A673 (cell line): ENCODE measurements at regions not wholly inside any gene's neighbourhood (a gene's known extent, or its start where the extent isn't known, plus 50 kb on each side); places are given as distances from the start of the nearest gene placed in this dataset.

Experiments used
- EZH2 ChIP-seq: fragments of 200-600 bp; sonication (generic); IDR thresholded peaks from 2 replicates; pipeline ENCODE4 v1.6.1; 2017; ENCODE audit warnings: borderline replicate concordance, low read depth, mild to moderate bottlenecking, mixed read lengths, antibody characterized with exemption, low read length; ENCODE audit not compliant: poor library complexity, severe bottlenecking
- TF ChIP-seq, protein P1 (sequence below): fragments of 300-800, 200-600 bp; sonication (generic); conservative IDR thresholded peaks from 2 replicates; pipeline ENCODE4 v1.5.1; 2017; ENCODE audit warnings: low read depth, mild to moderate bottlenecking, antibody characterized with exemption, low read length, moderate library complexity, mixed read lengths

DNA sequence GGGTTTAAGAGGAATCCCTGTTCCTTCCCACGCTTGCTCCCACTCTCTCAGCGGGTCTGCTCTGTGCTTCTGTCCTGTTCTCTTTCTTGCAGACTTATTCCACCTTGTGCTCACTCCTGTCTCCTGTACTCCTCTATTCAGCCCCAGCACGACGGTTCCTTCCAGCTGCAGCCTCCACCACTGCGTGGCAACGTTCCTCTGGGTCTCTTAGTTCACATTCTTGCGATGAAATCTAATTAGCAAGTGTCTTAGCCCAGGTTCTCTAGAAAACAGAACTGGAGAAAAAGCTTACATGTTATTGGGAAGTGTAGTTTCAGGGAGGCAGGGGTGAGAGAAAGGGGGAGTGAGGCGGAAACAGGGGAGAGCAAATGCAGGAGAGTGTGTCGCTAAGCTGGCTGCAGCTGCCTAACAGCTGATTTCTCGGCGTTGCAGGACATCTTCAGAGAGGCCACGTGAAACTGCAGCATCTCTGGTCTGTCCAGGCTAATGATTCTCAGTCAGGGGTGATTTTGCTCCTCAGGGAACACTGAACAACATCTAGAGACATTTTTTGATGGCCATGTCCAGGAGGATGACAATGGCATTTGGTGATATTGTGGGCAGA lies 213.2 kb upstream of the NLRP1 start:
- TF ChIP-seq, protein P1, sequence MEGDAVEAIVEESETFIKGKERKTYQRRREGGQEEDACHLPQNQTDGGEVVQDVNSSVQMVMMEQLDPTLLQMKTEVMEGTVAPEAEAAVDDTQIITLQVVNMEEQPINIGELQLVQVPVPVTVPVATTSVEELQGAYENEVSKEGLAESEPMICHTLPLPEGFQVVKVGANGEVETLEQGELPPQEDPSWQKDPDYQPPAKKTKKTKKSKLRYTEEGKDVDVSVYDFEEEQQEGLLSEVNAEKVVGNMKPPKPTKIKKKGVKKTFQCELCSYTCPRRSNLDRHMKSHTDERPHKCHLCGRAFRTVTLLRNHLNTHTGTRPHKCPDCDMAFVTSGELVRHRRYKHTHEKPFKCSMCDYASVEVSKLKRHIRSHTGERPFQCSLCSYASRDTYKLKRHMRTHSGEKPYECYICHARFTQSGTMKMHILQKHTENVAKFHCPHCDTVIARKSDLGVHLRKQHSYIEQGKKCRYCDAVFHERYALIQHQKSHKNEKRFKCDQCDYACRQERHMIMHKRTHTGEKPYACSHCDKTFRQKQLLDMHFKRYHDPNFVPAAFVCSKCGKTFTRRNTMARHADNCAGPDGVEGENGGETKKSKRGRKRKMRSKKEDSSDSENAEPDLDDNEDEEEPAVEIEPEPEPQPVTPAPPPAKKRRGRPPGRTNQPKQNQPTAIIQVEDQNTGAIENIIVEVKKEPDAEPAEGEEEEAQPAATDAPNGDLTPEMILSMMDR: no peak
- TF ChIP-seq EZH2: no peak
